HG03520 (cell line): ENCODE measurements at regions not wholly inside any gene's neighbourhood (a gene's known extent, or its start where the extent isn't known, plus 50 kb on each side); places are given as distances from the start of the nearest gene placed in this dataset.
"Not testable (repeated sequence)": the region's sequence is repeated elsewhere in the genome, so short reads cannot be mapped to it uniquely, and the experiment has no call there.

ENCODE experiments used
- ATAC-seq: cut with Tn5 transposase; IDR thresholded peaks from one replicate; pipeline ENCODE4 v1.9.1; 2021; ENCODE audit warnings: mild to moderate bottlenecking, moderate library complexity; ENCODE audit not compliant: unreplicated experiment

- no peak for ATAC-seq
Observed at GRCh38 chr4:159639671-159640323, 536.9 kb downstream of the RAPGEF2 start.

GRCh38 chr4:159649237-159649636, 546.4 kb downstream of the RAPGEF2 start:
- ATAC-seq = no peak

GRCh38 chr4:159652871-159653270, 550.0 kb downstream of the RAPGEF2 start:
- no peak for ATAC-seq

- ATAC-seq = no peak
Observed at GRCh38 chr4:159655547-159655946, 552.7 kb downstream of the RAPGEF2 start.

GRCh38 chr4:159669094-159669493, 566.2 kb downstream of the RAPGEF2 start:
- no peak for ATAC-seq

- no peak for ATAC-seq
Observed at GRCh38 chr4:159673221-159673620, 570.3 kb downstream of the RAPGEF2 start.

DNA sequence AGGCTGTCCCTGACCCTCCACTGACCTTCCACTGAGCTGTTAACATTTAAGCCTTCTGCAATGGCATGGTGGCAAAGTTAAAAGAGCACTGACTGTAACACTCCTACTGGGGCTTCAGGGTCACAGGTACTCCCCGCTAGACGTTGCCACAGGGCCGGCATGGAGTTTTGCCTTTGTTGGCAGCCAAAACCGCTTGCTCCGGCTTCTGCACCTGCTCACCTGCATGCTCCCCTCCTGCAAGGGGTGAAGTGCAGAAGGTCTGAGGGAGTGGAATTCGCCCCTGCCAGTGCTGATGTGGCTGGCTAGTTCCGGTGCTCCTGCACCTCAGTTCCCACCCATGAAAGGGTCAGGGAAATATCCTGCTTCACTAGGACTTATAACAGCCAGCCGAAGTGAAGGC, 571.4 kb downstream of the RAPGEF2 start:
- ATAC-seq = no peak

GRCh38 chr4:159677521-159677920, 574.6 kb downstream of the RAPGEF2 start:
- no peak for ATAC-seq

DNA sequence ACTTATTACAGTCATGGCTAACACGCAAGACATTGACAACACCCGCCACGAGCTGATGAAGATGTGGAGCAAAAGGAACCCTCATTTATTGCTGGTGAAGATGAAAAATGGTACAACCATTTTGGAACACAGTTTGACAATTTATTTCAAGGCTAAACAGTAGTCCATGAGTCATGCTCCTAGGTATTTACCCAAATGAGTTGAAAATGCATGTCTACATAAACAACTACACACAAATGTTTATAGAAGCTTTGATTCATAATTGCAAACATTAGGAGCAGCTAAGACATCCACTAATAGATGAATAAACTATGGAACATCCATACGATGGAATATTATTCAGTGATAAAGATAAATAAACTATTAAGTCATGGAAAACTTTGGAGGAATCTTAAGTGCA, 580.1 kb downstream of the RAPGEF2 start:
- ATAC-seq = no peak

DNA sequence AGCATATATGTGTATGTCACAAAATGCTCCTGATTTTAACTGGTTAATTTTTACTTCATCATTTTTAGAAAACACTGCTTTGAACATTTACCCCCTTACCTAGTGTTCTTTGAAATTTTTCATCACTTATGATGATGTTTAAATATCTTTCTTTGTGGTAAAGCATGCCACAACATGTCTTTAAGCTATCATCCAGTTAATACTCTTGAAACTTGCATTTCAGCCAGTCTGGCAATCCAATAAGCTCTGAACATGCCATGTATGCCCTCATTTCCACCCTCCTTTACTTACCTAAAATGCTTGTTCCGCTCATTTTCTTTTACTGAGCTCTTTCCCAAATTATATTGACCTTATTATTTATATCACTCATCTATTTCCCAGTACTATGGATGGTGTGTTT, 581.2 kb downstream of the RAPGEF2 start:
- no peak for ATAC-seq

- no peak for ATAC-seq
Observed at GRCh38 chr4:159685340-159686092, 582.6 kb downstream of the RAPGEF2 start.

GRCh38 chr4:159689526-159689925, 586.6 kb downstream of the RAPGEF2 start:
- no peak for ATAC-seq

DNA sequence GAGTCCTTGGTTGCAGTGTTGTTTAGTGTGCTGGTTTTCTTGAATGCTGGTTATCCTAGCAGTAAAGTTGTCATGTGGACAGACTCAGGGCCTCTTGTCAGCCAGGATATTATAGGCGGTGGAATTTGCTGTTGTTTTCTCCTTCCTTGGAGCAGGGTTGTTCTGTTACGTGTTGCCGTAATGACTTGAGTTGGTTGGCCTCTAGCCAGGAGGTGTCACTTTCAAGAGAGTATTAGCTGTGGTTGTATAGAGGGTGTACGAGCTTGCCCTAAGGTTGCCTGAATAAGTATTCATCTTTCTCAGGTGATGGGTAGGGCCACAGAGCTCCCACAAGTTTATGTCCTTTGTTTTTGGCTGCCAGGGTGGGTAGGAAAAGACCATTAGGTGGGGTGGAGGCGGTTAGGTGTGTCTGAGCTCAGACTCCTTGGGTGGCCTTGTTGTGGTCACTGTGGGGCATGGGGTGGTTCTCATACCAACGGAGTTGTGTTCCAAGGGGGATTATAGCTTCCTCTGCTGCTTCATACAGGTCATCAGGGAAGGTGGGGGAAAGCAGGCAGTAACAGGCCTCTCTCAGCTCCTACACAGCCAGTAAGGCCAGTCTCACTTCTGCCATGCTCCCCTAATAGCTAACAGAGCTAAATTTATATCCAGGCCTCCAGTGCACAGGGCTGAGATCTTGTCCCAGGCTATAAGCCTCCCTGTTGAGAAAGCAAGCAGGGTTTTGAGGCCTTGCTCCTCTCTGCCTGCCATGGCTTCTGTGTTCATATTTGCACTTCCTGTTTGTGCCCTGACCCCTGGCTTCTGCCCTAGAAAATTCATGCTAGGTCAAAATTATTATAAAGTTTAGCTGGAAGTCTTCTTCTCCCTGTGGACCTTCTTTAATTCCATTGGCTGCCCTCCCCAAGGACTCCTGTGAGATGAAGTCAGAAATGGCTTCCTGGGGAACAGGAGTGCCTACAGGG, 594.7 kb downstream of the RAPGEF2 start:
- no peak for ATAC-seq

DNA sequence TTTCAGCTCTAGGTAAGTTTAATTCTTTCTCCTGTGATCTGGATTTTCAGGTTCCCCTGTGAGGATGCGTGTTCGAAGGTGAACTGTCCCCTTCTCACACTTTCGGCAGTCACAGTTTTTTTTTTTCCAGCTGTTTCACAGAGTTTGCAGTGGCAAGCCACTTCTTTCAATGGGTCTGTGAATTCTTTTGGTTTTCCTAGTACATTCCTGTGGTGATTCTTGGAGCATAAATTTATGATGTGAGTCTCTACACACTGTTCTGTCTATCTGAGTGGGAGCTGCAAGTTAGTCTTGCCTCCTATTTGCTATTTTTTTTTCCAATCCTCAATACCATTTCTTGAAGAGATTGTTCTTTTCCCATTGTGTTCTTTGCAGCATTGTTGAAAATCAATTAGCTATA, 595.5 kb downstream of the RAPGEF2 start:
- no peak for ATAC-seq

DNA sequence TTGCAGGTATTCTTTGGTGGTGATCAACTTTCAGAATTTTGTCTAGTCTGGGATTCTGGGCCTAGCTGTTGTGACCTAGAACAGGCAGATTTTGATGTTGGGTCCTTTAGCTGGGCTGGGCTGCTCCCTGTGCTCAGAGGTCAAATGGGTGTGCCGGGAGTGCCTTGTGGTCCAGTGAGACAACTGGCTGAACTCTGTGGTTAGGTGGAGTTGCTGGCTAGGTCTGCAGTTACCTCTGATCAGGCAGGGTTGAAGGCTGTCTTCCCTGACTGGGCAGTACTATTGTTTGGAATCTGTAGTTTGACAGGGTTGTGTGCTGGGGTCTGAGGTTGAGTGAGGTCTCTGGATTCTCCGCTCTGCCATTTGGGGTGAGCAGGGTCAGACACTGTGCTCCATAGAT, 599.3 kb downstream of the RAPGEF2 start:
- ATAC-seq = no peak

GRCh38 chr4:159705334-159705733, 602.5 kb downstream of the RAPGEF2 start:
- no peak for ATAC-seq

DNA sequence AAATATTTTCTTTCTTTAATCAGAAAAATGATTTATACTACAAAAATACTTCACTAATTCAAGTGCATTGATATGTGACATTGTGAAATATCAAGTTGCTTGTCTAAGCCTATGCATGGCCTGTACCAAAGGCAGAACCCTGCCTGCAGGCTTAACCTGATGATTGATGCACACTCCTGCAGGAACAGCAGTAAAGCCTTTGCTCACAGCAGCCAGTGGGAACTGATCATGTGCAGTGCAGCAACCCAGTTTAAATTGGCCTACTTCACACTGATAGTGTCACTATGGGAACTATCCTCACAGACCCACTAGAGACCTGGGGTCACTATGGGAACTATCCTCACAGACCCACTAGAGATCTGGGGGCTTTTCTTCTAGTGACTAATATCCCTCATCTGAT, 603.8 kb downstream of the RAPGEF2 start:
- no peak for ATAC-seq

- ATAC-seq = not testable (repeated sequence)
Observed at GRCh38 chr4:159715180-159715579, 612.3 kb downstream of the RAPGEF2 start.

GRCh38 chr4:159719531-159719930, 616.7 kb downstream of the RAPGEF2 start:
- ATAC-seq = no peak

DNA sequence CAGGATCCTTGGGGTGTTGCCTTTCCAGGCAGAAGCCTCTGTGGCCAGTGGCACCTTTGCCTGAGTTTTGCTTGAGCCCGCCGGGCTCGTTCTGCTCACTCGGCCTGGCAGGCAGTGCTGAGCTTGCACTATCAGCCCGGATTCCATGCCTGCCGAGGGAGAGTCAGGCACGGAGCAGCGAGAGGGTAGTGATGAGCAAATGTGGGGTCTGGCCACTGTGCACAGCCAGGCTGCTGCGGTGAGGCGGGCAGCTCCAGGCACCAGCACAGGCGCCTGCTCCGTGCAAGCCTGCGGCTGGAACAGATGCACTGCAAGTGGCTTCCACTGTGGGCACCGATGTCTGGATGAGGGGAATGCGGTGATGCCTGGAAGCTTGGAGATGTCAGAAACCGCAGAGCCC, 619.2 kb downstream of the RAPGEF2 start:
- ATAC-seq = no peak

DNA sequence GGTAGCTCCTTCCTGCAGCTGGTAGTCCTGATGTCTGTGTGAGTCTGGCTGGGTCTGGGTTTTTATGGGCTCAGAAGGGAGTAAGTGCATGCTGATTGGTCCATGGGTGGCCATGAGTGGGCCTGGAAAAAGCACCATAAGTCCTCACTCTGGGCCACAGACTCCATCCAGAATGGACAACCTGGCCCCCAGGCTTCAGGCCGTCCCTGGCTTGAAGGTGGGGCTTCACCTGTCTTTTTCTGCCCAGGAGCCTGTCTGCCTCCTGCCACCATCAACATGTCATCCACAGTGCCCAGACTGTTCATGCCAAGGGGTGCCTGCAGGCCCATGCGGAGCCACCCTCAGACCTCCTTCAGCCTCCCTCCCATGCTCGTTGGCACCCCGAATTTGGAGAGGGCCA, 620.0 kb downstream of the RAPGEF2 start:
- ATAC-seq = no peak
